ENCODE measurements at regions not wholly inside any gene's neighbourhood (a gene's known extent, or its start where the extent isn't known, plus 50 kb on each side); places are given as distances from the start of the nearest gene placed in this dataset.
"Not testable (repeated sequence)": the region's sequence is repeated elsewhere in the genome, so short reads cannot be mapped to it uniquely, and the experiment has no call there.

- DNase-seq: no peak
Observed at GRCh38 chr4:151459375-151459774, 50.4 kb downstream of the FHIP1A start.

- no peak for DNase-seq
Observed at GRCh38 chr4:151460434-151460833, 51.5 kb downstream of the FHIP1A start.

GRCh38 chr4:151462554-151462953, 53.6 kb downstream of the FHIP1A start:
- DNase-seq: no peak

GRCh38 chr4:151468715-151469696, 60.0 kb downstream of the FHIP1A start:
- DNase-seq: no peak

- DNase-seq: no peak
Observed at GRCh38 chr4:151469970-151470369, 61.0 kb downstream of the FHIP1A start.

- no peak for DNase-seq
Observed at GRCh38 chr4:151471728-151472127, 62.8 kb downstream of the FHIP1A start.

- no peak for DNase-seq
Observed at GRCh38 chr4:151472297-151472696, 63.3 kb downstream of the FHIP1A start.

- no peak for DNase-seq
Observed at GRCh38 chr4:151472711-151473110, 63.7 kb downstream of the FHIP1A start.

- no peak for DNase-seq
Observed at GRCh38 chr4:151473521-151474097, 64.6 kb downstream of the FHIP1A start.

GRCh38 chr4:151475035-151475714, 66.2 kb downstream of the FHIP1A start:
- DNase-seq: no peak

- no peak for DNase-seq
Observed at GRCh38 chr4:151481813-151482212, 72.8 kb downstream of the FHIP1A start.

- DNase-seq: no peak
Observed at GRCh38 chr4:151484396-151485102, 75.6 kb downstream of the FHIP1A start.

GRCh38 chr4:151485541-151486131, 76.7 kb downstream of the FHIP1A start:
- DNase-seq: no peak

GRCh38 chr4:151486168-151486567, 77.2 kb downstream of the FHIP1A start:
- no peak for DNase-seq

GRCh38 chr4:151488968-151489367, 80.0 kb downstream of the FHIP1A start:
- no peak for DNase-seq

GRCh38 chr4:151489462-151490203, 80.7 kb downstream of the FHIP1A start:
- DNase-seq: no peak

GRCh38 chr4:151495612-151496011, 86.6 kb downstream of the FHIP1A start:
- DNase-seq: not testable (repeated sequence)

- DNase-seq: not testable (repeated sequence)
Observed at GRCh38 chr4:151511548-151511947, 102.6 kb downstream of the FHIP1A start.

- no peak for DNase-seq
Observed at GRCh38 chr4:151517896-151518295, 108.9 kb downstream of the FHIP1A start.

- no peak for DNase-seq
Observed at GRCh38 chr4:151518359-151518758, 109.4 kb downstream of the FHIP1A start.

GRCh38 chr4:151519728-151520415, 110.9 kb downstream of the FHIP1A start:
- no peak for DNase-seq

Measured in cerebellar nuclear complex (tissue), 1 donor.